ENCODE measurements at regions not wholly inside any gene's neighbourhood (a gene's known extent, or its start where the extent isn't known, plus 50 kb on each side); places are given as distances from the start of the nearest gene placed in this dataset.
"Not testable (repeated sequence)": the region's sequence is repeated elsewhere in the genome, so short reads cannot be mapped to it uniquely, and the experiment has no call there.

DNA sequence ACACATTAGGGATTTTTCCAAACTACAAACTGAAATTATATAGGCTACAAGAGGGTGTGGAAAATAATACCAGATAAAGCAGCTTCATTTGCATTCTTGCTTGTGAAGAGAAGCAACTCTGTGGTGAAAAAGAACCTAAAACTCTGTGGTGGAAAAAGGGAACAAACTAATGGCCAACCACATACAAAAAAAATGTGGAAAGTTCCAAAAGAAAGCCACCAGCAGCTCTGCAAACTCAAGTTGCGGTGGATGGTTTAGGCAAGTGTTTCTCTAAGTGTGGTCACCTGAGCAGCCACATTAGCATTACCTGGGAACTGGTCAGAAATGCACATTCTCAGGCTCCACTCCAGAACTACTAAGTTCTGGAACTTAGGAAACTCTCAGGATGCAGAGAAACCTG is 586.4 kb downstream of the ACTL7B start:
- DNase-seq: no peak

DNA sequence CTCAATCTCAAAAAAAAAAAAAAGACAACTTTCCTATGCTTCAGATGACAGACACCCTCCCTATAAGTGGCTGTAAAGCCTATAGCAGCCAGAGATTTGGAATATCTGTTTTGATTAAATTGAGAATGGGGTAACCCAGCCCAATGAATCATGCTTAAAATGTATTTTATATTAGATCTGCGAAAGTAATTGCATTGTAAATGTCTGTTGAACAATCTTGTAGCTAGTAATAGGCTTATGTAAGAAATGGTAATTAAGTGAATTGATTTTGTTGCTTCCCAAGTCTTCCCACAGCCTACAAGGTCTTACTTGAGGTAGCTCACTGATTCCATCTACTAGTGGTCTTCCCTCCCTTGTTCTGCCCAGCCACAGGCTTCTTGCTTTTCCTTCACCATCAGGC is 590.7 kb downstream of the ACTL7B start:
- no peak for DNase-seq

DNA sequence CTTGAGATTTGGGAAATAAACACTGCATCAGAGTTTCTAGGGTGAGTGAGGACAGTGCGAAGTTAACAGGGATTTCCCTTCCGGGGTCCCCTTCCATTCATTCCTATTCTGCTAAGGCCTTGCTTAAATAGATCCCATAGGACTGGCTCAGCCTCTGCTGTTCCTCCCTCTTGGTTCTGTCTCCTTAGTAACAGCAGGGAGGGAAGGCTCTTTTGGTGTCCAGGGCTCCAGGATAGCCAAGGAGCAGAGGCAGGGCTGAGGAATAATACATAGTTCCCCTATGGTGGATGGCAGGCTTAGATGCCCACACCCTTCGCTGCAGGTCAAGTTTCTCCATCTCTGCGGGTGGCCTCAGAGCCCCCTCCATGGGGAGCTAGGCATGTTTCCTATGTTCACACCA is 591.7 kb downstream of the ACTL7B start:
- DNase-seq: no peak

DNA sequence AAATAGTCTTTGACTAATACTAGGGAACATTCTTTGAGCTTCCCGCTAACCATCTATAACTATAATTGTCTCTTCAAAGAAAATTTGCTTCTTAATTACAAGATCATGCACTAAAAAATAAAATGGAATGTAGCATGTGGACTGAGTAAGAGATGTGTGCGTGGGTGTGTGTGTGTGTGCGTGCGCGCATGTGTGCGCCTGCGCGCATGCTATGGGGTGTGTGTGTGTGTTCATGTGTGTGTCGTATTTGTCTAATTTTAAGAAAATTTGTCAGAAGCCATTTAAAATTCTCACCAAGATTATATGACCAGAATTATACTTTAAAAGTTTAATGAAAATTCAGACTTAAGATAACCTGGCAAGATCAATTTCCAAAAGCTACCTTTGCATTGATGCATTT is 593.0 kb downstream of the ACTL7B start:
- DNase-seq: no peak

DNA sequence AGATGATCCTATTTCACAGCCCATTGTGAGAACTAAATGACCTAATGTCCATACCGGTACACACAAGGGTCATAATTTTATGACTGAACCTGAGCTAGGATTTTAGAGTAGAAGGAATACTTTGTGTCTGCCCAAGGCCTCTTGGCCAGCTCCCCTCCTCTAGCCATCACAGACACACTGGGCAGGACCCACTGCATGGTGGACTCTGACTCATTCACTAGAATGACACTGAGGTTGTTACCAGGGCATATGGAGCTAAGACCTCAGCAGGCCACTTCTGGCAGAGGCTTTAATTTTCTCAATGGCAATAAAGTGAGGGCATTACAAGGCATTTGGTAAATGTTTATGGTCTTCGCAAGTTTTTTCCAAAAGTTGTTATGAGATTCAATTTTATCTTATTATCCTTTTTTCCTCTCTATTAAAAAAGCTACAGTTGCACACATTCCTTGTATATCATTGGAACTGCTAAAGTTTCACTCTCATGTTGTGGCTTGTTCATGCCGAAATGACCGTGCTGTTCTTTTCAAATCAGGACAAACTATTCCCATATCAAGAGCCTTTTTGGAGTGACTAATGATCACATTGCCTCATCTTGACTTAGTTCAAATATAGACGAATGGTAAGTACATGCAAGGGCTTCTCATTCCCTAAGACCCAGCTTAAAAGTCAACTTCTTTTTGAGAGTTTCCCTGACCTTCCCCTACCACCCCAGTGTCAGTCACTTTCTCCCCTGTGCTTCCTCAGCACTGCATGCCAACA is 595.7 kb downstream of the ACTL7B start:
- DNase-seq: no peak

DNA sequence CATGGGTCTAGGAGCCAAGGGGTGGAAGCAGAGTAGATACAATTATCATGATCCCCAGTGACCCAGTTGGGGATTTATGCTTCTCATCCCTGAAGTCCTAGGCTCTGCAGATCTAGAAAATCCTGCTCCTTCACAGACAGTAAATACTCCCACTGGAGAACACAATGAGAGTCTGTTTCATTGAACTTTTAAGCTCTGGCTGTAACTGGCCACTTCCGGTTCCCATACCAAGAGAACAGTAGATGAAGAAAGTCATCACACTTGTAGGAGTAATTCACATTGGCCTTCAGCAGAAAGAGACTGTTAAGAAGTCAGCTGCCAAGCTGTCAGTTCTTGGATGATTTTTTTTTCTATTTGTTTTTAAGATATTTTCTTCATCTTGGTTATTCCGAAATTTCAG is 597.1 kb downstream of the ACTL7B start:
- DNase-seq: no peak

DNA sequence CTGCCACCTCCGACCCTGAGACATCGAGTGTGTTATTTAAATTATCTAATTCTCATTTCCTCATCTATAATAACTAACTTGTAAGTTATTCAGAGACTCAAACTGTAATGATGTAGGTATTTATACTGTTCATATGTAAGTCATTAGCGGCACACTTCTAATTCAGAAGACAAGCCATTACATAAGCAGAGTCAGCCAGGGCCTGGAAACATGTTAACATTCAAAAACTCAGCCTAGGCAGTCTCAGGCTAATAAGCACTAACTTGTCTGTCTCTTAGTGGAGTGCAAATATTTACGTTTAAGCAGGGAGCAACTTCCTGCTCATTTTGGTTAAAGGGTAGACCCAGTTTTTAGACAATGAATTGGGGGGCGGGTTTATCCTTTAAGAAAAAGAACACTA is 598.4 kb downstream of the ACTL7B start:
- no peak for DNase-seq

DNA sequence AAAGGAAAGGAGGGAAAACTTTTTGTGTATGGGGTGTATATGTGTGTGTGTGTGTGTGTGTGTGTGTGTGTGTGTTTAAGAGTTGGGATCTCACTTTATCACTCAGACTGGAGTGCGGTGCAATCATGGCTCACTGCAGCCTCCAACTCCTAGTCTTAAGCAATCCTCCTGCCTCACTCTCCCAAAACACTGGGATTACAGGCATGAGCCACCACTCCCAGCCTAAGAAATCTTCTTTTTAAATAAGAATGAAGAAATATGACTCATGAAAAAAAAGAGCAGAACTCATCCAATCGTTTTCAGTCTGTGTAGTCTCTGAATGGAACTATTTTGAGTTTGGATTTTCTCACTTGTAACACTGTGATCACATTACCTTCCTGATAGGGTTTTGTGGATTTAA is 601.5 kb downstream of the ACTL7B start:
- no peak for DNase-seq

DNA sequence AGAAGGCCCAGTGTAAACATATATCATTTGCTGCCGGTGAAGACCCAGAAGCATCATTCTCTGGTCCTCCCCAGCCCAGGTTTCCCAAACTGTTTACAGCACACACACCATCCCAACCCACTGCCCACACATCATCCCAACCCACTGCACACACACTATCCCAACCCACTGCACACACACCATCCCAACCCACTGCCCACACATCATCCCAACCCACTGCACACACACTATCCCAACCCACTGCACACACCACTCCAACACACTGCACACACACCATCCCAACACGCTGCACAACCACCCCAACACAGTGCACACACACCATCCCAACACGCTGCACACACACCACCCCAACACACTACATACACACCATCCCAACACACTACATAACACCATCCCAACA is 608.4 kb downstream of the ACTL7B start:
- DNase-seq: not testable (repeated sequence)

DNA sequence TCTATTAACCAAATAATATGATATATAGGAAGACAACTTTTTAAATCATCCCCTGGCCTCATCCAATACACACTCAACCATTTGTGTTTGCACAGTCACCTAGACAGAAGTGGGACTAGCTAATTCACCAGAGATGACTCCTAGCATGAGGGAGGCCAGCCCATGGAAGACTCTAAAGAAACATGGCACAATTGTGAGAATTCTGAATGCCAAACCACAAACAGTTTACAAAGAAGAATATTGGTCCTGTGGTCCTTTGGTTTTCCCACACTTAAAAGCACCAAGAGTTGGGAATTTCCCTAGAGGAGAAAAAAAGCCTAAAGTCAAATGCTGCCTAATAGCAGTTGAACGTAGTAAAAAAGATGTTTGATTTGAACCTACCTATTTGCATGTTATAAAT is 609.9 kb downstream of the ACTL7B start:
- DNase-seq: no peak

DNA sequence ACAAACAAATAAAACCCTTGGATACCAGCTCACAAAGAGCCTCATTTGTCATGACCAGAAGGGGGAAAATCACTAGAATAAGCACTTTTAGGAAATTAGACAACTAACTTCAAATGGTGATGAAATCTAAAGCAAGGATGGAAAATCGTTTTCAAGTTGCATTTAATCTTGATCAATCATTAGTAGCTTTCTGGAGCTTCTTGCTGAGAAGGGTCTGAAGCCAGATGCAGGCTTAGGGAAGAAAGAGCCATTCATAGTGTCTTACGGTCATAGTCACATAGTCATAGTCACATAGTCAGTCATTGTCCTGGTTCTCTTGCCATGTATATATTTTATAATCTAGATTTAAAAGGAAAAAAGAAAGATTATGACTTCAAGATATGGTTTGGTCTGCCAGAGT is 610.5 kb downstream of the ACTL7B start:
- no peak for DNase-seq

DNA sequence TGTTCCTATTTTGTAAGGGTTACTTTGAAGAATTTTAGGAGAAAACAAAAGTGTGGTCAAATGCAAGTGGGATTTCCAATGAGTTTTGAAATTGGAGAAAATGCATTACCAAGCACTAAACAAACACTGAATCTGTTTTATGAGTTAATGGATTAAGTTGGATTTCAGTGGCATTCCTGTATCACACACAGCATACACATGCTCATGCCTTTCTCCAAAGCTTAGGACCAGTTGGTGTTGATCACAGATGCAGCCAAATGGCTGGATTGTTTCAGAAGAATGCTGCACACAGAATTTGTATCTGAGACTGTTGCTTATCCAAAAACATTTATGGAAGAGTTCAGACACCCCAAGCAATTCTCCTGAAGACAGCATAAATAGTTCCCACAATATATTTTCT is 611.1 kb downstream of the ACTL7B start:
- no peak for DNase-seq

DNA sequence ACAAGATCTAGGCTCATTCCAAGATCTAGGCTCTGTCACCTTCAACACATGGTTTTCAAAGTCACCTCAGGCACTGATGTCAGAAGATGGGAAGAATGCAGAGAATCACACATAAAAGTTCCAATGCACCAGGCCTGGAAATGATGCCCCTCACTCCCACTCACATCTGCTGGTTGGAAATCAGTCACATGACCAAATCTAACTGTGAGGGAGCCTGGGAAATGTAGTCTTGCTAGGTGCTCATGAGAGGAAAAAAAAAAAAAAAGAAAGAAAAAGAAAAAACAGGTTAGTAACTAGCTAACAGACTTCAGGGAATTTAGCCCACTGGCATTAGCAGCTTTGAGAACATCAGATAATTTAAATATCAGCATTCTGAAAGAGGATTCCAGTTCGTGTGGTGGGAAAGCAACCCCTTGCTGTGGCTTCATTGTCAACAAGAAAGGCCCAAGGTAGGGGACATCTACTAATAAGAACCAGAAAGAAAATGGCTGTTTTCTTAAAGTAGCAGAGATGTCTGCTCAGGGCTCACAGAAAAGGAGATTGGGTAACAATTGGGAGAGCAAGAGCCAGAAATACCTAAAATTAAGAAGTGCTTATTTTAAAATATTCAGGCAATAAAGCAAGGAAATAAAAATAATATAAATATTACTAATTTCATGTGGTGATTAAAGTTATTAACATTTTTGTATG is 614.3 kb downstream of the ACTL7B start:
- DNase-seq: no peak

DNA sequence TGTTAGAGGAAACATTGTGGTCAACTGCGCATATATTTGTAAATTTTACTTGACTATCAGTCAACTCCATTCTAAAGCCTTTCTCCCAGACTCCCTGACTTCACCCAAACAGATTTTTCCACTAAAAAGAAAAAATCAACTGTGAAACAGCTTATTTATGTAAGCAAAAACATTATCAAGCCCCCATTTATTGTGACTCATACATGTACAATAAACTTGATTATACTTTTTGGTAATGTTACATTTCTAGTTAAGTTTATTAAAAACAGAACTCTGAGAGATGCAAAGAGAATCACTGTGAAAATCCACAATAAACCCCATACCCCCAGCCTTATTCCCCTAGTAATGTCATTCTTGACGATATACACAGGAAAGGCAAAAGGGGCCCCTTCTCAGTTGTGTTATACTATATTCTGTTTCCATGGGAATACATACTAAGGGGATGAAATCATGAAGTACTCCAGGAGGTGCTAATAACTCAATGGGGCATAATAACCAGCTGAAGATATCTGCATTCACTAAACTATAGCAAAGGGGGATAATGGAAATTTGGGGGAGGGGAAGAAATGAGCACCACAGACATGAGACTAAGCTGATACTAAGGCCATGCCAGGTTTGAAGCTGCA is 616.0 kb downstream of the ACTL7B start:
- no peak for DNase-seq

DNA sequence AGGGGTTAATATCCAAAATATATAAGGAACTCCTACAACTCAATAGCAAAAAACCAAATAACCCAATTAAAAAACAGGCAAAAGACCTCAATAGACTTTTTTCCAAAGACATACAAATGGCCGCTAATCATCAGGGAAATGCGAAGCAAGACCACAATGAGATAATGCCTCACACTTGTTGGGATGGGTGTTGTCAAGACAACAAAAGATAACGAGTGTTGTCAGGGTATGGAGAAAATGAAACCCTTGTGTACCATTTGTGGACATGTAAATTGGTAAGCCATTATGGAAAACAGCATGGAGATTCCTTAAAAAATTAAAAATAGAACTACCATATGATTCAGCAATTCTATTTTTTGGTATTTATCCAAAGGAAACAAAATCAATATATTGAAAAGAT is 620.2 kb downstream of the ACTL7B start:
- no peak for DNase-seq

DNA sequence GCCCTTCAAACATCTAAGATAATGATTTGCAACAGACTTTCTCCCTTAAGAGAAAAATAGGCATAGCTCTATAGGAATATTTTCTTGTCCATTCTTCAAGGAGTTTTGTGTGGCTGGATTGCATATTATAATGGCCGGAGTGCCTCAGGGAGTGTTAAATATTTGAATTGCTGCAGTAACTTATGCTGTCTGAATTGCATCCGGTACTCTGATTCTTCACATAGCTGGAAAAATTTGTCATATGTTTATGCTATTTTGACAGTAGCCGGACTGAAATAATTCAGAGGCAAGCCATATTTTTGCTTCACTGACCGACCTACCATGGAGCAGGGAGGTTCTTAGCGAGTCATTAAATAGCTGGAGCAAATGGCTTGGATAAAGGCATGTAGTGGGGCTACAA is 621.0 kb downstream of the ACTL7B start:
- no peak for DNase-seq

DNA sequence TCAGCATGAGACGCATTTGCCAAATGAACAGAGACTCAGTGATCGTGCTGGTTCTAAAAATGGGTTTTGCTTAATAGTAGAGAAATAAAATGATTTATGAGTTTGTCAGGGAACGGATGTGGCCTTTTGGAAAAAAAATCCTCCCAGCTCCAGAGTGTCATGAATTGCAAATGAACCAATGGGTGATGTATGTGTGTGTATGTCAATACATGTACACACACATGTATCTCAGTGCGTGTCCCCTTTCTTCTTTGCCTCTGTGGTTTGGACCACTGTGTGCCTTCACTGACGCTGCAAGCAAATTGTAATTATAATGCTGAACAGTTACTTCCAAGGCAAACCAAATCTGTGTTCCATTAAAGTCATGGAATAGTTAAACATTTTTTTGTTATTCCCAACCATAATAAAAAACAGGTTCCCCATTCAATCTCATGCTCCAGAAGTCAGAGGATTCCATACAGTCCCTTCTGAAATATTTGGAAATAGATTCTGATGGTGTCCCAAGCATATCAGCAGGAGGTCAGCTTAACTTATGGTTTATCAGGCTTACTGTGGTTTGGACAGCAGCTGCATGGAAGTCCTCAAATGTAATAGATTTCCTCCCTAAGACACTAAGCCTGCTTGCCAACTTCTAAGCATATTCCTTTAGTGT is 630.5 kb downstream of the ACTL7B start:
- DNase-seq: no peak

DNA sequence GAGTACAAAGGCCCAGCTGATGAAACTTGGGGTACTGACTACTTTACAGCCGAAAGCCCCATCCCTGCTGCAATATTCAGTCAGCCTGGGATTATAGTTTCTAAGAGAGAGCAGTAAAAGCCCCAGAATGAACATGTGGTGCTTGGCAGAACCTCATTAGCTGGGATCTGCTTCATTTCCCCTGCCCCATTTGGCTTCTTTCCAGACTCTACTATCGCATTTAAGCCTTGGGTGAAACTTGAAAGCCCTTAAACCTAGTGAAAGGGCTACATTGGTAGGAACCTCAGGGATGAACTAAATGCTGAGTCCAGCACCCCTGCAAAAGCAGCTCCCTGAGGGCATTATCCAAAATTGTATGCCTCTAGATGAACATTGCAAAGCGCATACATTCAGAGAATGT is 631.1 kb downstream of the ACTL7B start:
- DNase-seq: no peak

DNA sequence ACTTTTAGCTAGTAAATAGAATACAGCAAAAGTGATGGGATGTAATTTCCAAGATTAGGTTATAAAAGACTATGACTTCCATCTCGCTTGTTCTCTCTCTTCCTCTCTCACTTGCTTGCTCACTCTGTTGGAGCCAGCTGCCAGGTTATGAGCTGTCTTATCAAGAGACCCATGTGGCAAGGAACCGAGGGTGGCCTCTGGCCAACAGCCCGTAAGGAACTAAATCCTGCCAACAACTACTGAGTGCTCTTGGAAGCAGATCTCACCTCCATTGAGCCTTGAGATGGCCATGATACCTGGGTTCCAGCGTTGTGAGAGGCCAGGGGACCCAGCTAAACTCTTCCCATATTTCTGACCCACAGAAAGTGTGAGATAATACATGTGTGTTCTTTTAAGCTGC is 636.1 kb downstream of the ACTL7B start:
- no peak for DNase-seq

DNA sequence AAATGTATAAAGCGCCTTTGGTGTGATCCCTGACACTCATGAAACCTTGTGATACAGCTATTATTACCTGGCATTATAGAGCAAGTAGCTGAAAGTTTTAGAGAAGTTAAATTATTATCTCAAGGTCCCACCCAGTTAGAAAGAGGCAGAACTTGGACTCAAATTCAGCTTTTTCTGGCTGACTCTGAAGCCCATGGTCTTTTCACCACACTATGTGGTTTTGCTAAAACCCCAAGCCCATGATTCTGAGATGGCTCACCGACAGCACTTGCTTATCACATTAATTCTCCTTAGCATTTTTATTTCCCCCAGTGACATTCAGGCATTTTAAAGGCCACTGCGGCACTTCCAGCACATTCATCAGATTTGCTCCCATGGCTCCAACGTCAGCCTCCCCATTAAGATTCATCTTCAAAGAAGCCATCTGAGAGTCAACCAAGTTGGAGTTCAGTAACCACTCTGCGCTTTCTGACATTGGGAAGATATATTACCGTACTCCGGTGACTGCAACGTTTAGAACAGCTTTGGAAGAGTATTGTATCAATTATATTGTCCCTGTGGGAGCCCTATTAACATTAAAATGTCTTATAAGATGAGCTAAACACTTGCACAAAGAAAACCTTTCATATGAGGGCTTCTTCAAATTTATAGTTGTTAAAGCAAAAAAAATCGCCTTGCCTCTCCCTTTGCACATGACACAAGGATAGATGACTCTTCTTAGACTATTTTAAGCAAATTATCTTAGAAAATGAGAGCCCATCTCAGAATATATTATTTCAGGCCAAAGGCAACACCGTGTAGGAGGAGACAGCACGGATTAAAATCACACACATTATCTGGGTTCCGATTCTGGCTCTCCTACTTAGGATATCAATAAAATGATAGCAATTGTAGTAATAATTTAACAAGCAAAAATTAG is 638.1 kb downstream of the ACTL7B start:
- no peak for DNase-seq

DNA sequence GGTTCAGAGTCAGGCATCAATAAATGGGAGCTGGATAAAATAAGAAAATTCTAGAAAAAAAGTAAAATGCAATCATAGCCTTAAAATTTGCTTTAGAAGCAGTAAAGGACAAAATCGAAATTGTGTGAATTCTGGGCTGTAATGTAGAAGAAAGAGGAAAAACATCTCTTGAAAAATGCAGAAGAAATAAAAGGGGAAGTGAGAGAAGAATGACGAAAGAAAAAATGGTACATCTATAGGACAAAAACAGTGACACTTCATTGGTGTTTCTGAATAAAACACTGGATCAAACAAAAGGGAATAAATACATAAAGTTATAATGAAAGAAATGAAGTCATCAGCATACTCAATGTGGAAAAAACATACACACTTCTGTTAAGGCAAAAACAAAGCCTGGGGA is 642.3 kb downstream of the ACTL7B start:
- no peak for DNase-seq

DNA sequence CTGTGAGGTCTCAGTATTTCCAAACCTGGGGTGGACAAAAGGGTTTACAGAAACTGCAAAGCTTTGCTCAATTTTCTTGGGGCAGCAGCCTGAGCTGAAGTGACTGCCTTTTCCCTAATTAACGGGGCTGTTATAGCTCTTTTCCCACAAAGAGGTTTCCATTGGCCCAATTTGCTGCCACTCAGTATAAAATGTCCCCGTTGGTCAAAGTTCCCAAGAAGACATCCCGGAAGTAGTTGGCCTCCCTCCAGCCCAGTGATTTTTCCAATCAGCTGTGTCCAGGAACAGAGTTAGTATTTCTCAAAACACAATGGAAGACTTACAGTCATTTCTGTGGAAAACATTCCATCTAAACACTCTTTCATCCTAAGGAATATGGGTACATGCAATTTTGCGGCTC is 643.6 kb downstream of the ACTL7B start:
- DNase-seq: no peak

All from activated CD4-positive, CD25-positive, alpha-beta regulatory T cell (primary cell).